Left lobe of liver (tissue), 2 donors: ENCODE measurements at regions not wholly inside any gene's neighbourhood (a gene's known extent, or its start where the extent isn't known, plus 50 kb on each side); places are given as distances from the start of the nearest gene placed in this dataset.

ENCODE experiments used
- ATAC-seq: fragments of 200-7000 bp; cut with Tn5 transposase; one replicate; pipeline ENCODE4 v1.9.1; 2020; ENCODE audit warnings: mild to moderate bottlenecking, moderate library complexity
- DNase-seq: peaks from one replicate; pipeline ENCODE4 v3.0.0-alpha.2; 2020; ENCODE audit warnings: low spot score
- donor health status: DM: no; HTN: no; CAD: no; lungs with moderate emphysema.
- donor health status: DM: no; HTN: yes; CAD: no.

GRCh38 chr4:178258603-178259002 lies 816.4 kb upstream of the AGA start:
- no peak for DNase-seq
- ATAC-seq, result no peak

DNA sequence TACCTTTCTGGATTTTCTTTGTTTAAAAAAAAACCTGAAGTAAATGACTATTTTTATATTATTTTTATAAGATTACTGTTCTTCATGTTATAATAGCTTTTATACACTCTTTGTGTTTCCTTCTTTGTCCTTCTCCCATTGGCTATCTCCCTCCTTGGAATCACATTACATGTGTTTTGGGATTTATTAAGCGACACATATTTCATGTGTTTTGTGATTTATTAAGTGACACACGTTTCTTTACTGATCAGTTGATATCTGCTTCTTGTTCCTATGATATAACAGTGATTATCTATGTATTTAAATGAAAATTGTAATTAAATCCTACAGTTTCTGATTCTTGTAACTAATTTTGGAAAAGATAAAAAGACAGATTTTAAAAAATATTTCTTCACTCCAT lies 817.3 kb upstream of the AGA start:
- DNase-seq (no peak), ATAC-seq (no peak)

GRCh38 chr4:178264001-178264400 lies 821.8 kb upstream of the AGA start:
- no peak for ATAC-seq

DNA sequence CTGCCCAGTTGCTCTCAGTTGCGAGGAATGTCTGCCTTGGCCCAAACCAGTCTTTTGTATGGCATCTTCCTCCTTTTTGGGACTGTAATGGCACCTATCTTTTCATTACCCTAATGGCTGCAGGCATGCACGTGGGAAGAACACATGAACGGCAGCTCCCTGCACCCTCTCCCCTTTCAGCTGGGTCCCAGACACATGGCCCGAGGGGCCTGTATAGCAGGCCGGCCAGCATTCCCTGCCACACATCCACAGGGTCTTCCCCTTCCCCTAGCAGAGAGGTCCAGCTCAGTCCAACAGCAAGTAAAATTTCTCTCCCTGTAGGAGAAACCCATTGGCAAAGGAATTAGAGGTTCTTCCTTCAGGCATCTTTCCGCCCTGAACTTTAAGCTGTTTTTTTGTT lies 829.1 kb upstream of the AGA start:
- no peak for DNase-seq
- no peak for ATAC-seq

More at GRCh38 chr4:178264001-178264400, 821.8 kb upstream of the AGA start:
- DNase-seq, result no peak

DNA sequence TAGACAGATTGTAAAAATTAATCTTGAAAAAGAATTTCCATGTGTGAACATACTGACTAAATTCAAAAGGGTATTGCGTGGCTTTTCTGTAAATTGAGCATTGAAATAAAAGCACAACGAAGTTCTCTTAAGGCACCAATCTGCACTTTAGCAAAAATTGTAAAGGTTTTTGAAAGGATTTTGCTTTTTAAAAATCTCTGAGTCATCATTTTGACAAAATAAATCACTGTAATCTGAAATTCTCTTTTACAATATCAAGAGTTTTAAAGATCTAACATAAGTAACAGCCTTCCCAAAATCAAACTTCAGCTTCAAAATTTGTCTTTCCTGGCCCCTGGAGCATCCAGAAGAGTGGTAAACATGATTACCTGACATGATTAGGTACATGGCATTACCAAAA lies 830.9 kb upstream of the AGA start:
- DNase-seq, result no peak
- ATAC-seq, result no peak

DNA sequence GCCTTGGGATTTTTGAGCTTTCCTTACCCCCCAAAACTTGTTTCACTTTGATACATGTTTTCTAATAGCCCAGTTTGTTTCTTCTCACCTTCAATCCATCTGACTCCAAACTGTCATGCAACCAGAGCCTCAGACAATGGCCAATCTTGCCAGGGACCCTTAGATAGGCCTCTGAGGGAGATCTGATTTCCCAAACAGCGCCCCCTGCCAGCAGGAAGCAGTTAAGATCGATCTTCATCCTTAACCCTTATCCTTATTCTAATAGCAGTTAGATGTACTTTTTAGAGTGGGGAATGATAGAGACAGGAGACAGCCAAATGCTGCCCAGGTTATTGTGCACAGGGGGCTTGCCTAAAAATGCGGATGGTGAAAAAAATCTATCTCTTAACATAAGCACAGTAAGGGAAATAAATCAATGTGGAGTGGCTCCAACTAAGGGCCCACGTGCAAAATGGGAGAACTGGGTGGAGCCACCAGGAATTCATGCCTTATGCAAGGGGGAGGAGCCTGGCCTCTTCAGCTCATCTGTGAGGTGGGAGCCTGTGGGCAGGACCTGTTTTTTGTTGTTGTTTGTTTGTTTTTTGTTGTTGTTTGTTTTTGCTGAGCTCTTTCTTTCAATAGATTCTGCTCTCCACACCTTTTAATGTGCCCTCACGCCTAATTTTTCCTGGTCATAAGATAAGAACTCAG lies 833.6 kb upstream of the AGA start:
- DNase-seq (no peak), ATAC-seq (no peak)

DNA sequence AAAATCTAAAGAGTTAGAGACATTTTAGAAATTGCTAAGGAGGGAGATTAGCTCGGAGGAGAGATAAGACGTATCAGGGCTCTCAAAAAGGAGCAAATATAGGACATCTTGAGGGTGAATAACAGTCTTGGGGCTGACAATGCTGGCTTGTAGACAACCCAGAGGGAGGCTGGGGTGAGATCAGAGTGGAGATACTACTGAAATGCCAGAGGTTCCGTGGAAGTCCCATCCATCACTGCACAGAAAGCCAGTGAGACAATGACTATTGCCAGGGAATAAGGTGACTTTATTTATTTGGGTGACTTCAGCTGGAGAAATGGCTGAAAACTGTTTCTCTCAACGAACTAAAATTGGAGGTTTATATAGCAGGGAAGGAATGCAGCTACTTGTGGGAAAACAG lies 838.1 kb upstream of the AGA start:
- ATAC-seq (no peak), DNase-seq (no peak)

- no peak for DNase-seq
- no peak for ATAC-seq
Measured at GRCh38 chr4:178288462-178288861, 846.2 kb upstream of the AGA start.

- no peak for ATAC-seq
Measured at GRCh38 chr4:178293601-178294000, 851.4 kb upstream of the AGA start.

DNA sequence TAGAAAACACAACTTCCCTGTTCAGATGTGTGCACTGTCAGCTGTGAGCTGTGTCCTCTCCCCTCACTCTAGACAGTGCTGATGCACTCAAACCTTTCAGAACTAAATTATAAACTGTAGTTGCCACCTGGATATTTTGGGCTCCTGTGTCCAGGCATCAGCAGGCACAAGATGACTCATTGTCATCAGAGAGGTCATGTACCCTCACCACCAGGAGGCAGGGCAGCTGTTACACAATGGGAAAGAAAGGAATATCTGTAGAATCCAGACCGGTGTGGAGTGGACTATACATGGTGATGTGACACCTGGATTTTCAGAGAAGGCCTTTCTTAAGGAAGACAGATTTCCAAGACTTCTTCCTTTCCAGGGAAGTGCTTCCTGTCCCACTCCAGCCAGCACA lies 854.4 kb upstream of the AGA start:
- ATAC-seq (peak; percentile 90), DNase-seq (no peak)

More at GRCh38 chr4:178293601-178294000, 851.4 kb upstream of the AGA start:
- DNase-seq, result no peak

GRCh38 chr4:178306565-178306964 lies 864.3 kb upstream of the AGA start:
- no peak for ATAC-seq

DNA sequence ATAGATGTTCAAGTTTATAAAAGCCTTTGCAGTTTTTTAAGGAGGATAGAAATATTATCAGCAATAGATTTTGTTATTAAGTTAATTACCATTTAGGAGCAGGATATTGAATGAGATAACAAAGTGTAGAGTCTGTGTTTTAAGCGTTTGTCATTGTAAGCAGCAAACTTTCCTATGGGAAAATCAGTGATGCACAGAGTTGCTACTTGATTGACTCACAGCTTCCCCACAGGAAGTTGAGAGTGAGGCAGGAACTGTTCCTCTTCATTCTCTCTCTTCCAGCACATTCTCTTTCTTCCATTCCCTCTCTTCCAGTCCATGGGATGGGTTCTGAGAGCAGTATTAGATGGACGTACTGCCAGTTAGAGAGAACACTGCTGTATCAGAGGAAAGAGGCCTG lies 867.7 kb upstream of the AGA start:
- no peak for ATAC-seq
- DNase-seq, result no peak

More at GRCh38 chr4:178306565-178306964, 864.3 kb upstream of the AGA start:
- DNase-seq, result no peak

GRCh38 chr4:178311997-178312396 lies 869.8 kb upstream of the AGA start:
- no peak for ATAC-seq

GRCh38 chr4:178314287-178314686 lies 872.0 kb upstream of the AGA start:
- no peak for DNase-seq
- no peak for ATAC-seq

More at GRCh38 chr4:178311997-178312396, 869.8 kb upstream of the AGA start:
- DNase-seq, result no peak

DNA sequence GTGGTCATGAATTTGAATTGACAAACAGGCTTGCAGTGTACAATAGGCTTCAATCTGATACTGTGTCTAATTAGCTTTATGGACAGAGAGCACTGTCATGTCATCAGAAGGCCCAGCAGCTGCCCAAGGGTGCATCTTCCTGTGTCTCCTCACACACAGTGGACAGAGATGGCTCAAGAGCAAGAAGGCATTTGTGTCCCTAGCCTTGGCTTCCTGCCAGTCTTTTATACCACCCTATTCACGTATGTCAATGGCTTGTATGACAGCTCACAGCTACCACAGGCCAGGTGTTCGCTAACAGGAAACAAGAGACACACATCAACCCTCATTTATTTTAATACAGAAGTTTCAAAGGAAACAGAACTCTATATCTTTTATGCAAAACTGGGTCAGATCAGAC lies 874.0 kb upstream of the AGA start:
- DNase-seq (no peak), ATAC-seq (no peak)

- no peak for ATAC-seq
- DNase-seq, result no peak
Measured at GRCh38 chr4:178320003-178320402, 877.8 kb upstream of the AGA start.

DNA sequence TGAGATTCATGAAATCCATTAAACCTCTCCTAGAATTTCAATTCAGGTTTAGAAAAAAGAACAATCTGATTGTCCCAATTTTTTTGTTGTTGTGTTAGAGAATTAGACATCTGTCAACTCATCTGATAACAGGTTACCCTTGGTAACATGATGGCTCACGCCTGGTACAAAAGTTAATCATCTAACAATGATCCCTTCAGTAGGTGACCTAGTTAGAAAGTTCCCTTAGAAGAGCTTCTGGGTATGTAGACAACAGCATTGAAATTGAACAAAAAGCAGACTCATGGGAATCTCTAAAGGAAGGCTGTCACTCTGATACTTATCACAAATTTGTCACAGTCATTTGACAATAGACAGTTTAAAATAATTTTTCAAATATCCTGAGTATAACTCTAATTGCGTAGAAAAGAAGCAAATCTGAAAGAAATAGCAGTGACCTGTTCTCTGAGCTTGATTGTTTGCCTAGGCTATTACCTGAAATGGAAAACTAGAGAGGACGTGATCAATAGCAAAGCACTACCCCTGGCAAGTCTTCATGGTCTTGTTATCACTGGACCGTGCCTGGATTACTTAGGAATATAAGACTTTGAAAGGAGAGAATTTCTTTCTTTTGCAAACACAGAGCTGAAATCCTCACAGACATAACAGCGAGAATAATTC lies 880.4 kb upstream of the AGA start:
- DNase-seq, result no peak
- peak; percentile 97 for ATAC-seq

- ATAC-seq (peak; percentile 38), DNase-seq (no peak)
Measured at GRCh38 chr4:178329226-178329872, 887.1 kb upstream of the AGA start.

DNA sequence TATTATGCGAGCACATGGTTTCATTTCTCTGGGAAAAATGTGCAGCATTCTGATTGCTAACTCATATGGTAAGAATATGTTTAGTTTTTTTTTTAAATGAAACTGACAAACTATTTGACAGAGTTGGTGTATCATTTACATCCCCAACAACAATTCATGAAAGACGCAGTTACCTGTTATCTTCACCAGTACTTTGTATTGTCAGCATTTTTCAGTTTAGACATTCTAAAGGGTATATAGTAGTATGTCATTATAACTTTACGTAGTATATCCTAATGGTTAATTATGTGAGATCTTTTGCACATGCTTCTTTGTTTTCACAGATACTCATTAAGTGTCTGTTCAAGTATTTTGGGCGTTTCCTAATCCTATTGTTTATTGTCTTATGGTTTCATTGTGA lies 891.1 kb upstream of the AGA start:
- ATAC-seq (no peak), DNase-seq (no peak)

DNA sequence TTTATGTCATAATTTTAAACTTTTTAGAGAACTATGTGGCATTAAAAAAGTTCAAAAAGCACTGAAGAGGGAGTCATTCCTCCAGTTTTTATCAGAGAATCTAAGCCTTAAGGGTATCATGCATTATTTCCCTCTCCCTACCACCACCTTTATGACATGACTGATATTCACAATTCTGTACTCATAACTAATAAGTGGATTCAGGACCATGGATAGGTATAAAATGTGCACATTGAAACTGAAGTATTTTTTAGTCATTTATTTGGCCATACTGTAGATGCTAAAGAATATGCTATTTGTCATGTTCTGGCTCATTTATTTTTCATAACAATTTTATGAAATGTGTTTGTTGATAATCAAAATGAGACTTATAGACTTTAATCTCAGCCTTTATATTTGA lies 897.5 kb upstream of the AGA start:
- DNase-seq, result no peak
- no peak for ATAC-seq

DNA sequence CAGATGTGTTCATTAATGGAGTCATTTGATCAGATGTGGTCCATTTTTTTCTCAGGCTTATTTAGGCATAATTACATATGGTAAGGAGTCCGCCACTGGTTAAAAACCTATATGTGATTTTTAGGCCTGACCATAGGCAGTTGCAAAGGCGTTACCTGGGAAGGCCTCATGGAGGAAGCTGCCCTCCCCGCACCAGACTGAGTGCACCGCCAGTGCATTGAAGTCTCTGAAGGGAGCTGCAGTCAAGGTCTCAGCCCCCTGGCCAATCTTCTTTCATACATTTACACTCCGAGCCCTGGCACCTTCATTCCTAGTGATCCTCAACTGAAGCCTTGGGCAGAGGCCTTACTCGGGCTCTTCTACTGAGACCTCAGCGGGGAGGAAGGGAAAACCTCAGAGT lies 898.2 kb upstream of the AGA start:
- ATAC-seq (no peak), DNase-seq (no peak)

GRCh38 chr4:178344096-178344495 lies 901.9 kb upstream of the AGA start:
- ATAC-seq, result no peak
- DNase-seq, result no peak
